HG03354 (cell line): ENCODE measurements at regions not wholly inside any gene's neighbourhood (a gene's known extent, or its start where the extent isn't known, plus 50 kb on each side); places are given as distances from the start of the nearest gene placed in this dataset.

Source experiments
- ATAC-seq: cut with Tn5 transposase; IDR thresholded peaks from one replicate; pipeline ENCODE4 v1.9.1; 2021; ENCODE audit warnings: mild to moderate bottlenecking; ENCODE audit not compliant: unreplicated experiment, poor library complexity, severe bottlenecking

- no peak for ATAC-seq
Measured at GRCh38 chr6:47093169-47093568, 51.0 kb upstream of the ADGRF1 start.

GRCh38 chr6:47091886-47092668 lies 49.9 kb upstream of the ADGRF1 start:
- ATAC-seq, result no peak
